H1 (cell line): ENCODE measurements at regions not wholly inside any gene's neighbourhood (a gene's known extent, or its start where the extent isn't known, plus 50 kb on each side); places are given as distances from the start of the nearest gene placed in this dataset.

Experiments
- FOSL1 ChIP-seq: IDR thresholded peaks from 2 replicates; pipeline ENCODE4 v1.6.1; 2011; ENCODE audit warnings: mild to moderate bottlenecking, low read depth, low read length, moderate library complexity; ENCODE audit not compliant: insufficient read depth

DNA sequence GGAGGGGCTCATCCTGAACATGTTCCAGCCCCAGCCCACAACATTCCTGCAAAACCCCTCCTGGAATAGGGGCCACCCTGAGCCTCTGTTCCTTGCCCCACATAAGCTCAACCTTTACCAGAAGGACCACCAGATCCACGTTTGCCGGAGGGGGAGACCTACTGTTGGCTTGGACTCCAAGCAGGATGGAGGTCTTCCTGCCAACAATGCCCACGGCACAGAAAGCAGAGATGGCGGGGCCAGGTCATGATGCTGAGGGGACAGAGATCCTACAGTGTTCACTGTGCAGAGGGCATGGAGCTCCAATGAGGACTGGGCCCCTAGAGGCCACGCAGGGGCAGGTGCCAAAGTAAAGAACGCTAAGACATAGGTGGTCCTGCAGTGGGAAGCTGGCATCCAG lies 98.5 kb upstream of the RAB6C start (continued):
- no peak for TF ChIP-seq FOSL1
